ENCODE measurements at regions not wholly inside any gene's neighbourhood (a gene's known extent, or its start where the extent isn't known, plus 50 kb on each side); places are given as distances from the start of the nearest gene placed in this dataset.

DNA sequence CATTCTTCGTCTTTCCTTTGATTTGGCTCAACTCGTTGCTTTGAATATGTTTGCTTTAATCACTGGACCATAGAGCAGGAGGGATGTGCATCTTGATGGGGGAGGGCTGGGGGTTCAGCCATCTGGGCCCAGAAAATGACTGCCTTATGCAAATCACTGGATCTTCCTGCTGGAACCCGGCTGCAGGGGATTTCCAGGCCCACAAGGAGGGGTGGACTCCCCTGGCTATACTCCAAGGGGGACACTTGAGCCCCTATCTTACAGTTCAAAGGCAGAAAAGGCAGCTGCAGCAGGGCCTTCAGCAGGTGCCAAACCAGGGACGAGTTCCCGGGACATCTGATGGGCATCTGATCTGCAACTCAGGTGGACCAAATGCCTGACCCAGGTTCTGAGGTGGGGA, 122.5 kb downstream of the DICER1 start:
- no peak for DNase-seq (ENCODE audit: low read depth)

- no peak for DNase-seq (ENCODE audit: low read depth)
Observed at GRCh38 chr14:95033682-95034632, 123.4 kb downstream of the DICER1 start.

- no peak for DNase-seq (ENCODE audit: low read depth)
Observed at GRCh38 chr14:95033031-95033430, 124.3 kb downstream of the DICER1 start.

DNA sequence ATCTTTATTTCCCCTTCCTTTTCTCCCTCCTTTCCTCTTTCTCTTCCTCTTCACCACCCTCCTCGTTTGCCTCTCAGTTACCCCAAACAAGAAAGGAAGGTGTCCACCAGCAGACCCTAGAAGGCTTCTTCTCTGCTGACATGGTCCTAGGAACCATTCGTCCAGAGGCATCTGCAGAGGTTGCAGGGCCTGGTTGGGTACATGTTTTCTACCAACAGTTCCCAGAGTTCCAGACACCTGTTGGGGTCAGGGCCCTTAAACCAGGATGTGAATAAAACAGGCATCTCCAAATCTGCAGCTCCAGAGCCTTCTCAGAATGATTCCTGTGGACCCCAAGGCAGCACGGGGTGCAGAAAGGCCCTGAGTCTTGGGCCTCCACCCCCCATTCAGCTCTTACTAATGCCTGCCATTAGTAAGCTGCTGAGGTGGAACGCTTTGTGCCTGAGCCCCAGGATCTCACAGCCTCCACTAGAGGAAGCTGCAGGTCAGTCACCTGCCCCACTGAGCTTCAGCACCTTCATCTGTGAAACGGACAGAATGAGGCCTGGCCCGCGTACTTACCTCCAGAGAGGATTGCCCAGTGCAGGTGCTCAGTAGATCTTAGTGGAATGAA, 130.4 kb downstream of the DICER1 start:
- DNase-seq (ENCODE audit: low read depth) = no peak

DNA sequence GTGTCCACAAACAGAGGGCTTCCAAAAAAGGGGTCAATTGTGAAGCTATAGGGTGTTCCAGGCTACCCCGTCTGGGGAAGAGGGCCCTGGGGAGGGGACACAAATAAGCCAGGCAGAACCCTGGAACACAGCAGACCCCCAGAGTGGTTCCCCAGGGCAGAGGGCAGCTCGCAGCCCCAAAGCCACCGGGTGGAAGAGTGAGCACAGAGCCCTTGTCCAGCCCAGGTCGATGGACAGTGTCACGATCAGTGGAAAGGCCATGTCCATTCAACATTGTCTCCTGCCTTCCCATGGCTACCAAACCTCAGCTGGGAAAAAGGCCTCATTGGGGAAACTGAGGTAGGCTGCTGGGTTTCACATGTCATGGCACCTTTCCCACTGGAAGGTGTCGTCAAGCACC, 131.4 kb downstream of the DICER1 start:
- no peak for DNase-seq (ENCODE audit: low read depth)

GRCh38 chr14:95025218-95025617, 132.1 kb downstream of the DICER1 start:
- no peak for DNase-seq (ENCODE audit: low read depth)

DNA sequence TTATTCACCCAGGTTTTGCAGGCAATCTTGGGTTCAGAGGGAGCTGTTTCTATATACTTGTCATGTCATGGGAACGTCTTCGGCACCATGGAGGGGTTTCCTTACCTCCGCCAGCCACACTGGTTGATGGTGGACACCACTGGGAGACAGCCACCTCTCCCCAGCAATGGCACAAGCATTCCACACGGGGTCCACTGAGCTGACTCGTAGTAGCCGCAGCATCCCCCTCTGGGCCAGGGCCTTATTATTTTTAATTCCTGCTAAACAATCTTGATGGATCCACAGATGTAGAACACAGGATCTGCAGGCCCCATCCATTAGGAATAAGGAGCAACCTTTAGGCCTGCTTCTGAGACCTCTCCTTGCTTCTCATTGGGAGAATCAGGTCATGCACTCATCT, 132.9 kb downstream of the DICER1 start:
- no peak for DNase-seq (ENCODE audit: low read depth)

DNA sequence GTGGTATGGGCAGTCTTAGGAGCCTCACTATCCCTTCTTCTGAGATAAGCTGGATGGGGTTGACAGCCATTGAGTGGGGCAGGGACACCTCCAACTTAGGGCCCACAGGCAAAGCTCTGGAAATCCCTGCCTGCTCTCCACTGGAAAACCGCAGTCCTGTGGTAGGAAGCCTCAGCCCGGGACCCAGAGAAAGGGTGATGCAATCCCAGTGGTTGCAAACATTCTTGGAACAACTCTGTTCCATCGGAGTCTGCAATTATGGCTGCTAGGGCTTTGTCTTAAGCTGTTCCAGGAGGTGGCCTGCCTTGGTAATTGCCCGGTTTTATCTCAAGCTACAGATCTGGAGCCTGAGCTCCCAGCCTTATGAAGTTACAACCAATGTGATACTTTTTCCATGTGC, 133.4 kb downstream of the DICER1 start:
- DNase-seq (ENCODE audit: low read depth) = peak; percentile 73

GRCh38 chr14:95023115-95023514, 134.2 kb downstream of the DICER1 start:
- no peak for DNase-seq (ENCODE audit: low read depth)

- no peak for DNase-seq (ENCODE audit: low read depth)
Observed at GRCh38 chr14:95021588-95021987, 135.7 kb downstream of the DICER1 start.

GRCh38 chr14:95018821-95019220, 138.5 kb downstream of the DICER1 start:
- peak; percentile 55 for DNase-seq (ENCODE audit: low read depth)

DNA sequence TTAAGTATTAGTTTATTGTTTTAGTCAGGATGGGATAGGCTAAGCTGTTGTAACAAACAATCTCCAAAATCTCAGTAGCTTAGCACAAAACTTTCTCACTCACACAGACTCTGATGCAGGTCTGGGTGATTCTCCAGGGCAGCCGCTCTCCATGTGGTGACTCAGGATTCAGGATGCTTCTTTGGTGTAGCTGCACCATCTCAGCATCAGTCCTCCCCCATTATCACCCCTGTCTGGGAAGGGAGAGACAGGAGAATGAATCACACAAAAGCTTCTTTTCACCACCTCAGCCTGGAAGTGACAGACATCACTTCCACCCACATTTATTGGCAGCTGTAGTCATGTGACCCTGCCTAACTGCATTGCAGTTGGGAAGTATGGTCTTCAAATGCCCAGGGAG, 142.3 kb downstream of the DICER1 start:
- no peak for DNase-seq (ENCODE audit: low read depth)

GRCh38 chr14:95014036-95014435, 143.3 kb downstream of the DICER1 start:
- no peak for DNase-seq (ENCODE audit: low read depth)

GRCh38 chr14:95011445-95012006, 145.8 kb downstream of the DICER1 start:
- DNase-seq (ENCODE audit: low read depth) = no peak

- DNase-seq (ENCODE audit: low read depth) = no peak
Observed at GRCh38 chr14:95008445-95009217, 148.7 kb downstream of the DICER1 start.

DNA sequence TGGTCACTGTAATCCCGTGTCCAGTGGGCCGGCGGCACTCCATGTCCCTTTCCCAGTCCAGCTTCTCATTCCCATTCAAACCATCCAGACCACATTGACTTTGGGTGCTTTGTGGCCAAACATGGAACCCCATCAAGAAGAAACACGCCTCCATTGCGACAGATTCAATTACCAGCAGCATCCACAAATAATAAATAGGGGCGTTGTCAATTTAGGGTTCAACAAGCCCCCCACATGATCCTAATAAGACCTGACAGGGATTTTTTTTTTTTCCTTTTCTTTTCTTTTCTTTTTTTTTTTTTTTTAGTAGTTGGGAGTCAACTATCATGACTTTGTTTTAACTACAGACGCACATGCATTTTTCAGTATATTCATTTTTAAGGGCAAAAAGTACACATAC, 149.4 kb downstream of the DICER1 start:
- no peak for DNase-seq (ENCODE audit: low read depth)

GRCh38 chr14:95006479-95006878, 150.8 kb downstream of the DICER1 start:
- DNase-seq (ENCODE audit: low read depth) = no peak

DNA sequence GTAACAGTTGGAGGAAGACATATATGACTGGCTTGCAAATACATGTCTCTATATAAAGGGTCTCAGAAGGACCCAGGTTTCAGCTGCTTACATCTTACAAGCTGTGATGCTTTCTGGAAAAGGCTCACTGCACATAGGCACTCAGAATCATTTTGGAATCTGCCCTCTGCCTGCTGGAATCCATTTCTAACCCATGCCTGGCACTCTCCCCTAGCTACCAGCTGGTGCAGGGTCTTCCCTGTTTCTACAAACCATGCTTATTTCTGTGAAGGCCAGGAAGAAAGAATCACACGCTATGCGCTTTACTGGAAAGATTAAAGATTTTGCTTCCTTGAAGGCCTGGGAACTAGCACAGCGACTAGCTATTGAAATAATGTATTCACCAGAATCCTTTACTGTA, 151.3 kb downstream of the DICER1 start:
- no peak for DNase-seq (ENCODE audit: low read depth)

DNA sequence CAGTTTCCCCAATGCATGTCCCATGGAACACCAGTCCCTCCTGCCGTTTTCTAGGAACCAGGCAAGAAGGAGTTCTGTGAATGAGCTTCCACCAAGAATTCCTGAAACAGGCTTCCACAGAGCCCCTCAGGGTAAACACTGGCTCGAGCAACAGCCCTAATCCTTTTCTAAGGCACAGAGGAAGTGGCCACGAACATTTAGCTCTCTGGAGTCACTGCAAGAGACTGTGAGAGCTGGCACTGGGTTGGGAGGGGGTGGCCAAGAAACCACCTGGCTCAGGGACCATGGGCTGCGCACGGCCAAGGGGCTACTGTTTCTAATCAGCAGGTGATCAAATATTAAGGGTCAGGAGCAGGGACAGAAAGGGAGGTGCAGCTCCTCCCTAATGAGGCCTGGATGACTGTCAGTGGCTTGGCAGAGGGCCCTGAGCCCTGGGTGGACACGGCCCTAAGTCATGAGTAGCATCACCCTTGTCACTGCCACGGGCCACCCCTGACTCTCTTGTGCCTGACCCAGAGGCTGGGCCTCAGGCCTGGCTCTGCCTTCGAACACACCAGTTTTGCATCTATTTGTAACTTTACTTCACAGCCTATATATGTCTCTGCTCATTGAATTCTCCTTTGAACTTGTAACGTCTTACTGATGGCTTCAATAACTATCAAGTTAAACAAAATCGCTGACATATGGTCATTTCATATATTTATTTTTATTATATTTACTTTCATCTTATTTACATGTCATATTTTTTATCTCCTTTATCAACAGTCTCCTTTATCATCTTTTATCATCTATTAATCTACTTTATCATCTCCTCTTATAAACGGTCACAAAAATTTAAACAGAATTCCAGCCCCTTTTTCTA, 154.0 kb downstream of the DICER1 start:
- DNase-seq (ENCODE audit: low read depth) = no peak

DNA sequence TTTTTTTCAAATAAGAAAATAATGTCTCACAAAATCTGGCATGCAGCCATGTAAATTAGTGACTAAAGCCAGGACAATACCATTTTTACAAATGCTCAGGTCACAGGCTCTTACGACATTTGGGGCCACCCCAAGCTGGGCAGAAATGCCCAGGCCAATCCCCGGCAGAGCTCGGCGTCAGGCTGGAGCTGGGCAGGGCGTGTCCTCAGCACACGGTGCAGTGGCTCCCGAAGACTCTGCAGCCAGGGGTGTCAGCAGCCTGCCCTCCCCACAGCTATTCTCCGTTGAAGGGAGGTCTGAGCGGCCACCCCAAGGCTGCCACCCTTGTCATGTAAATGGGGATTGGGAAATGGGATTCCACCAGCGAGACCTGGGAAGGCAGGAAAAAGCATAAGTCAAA, 158.6 kb downstream of the DICER1 start:
- no peak for DNase-seq (ENCODE audit: low read depth)

DNA sequence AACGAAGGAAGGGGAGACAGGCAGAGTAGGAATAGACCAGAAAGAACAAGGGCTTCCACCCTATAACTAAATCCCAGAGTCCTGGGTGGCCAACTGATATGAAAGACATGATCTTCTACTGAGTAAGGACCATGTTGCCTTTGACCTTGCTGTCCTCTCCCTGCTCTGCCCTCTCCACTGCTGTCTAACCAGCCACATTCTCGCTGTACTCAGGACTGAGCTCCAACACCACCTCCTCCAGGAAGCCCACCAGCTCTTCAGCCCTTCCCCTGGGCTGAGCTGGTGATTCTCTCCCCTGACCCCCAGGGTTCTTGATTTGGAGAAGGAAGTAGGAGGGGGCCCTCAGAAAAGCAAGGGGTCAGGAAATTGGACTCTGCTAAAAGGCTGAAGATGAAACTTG, 159.2 kb downstream of the DICER1 start:
- DNase-seq (ENCODE audit: low read depth) = no peak

Measured in stromal cell of bone marrow (primary cell).